ENCODE measurements at regions not wholly inside any gene's neighbourhood (a gene's known extent, or its start where the extent isn't known, plus 50 kb on each side); places are given as distances from the start of the nearest gene placed in this dataset.

DNA sequence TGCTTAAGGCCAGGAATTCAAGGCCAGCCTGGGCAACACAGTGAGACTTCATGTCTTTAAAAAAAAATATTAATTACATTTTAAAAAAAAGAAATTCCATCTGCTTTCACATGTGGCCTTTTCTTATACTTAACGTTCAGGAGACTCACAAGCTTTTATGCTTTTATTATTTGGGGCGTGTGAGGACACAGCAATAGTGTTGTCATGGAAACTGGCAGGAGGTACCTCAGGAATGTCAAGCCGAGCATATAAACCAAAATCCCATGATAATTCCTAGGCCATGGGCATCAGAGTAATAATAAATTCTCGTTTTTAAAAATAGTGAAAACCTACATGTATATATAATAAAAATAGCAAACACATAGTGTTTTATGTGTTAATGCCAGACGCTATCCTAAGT is 89.8 kb downstream of the IYD start:
- FAIRE-seq (no peak), DNase-seq (ENCODE audit: low read depth, low spot score) (no peak)
- TF ChIP-seq EZH2 (IDR thresholded peaks at IDR 0.05; ENCODE audit: low read length) = no peak
- TF ChIP-seq, protein P1, sequence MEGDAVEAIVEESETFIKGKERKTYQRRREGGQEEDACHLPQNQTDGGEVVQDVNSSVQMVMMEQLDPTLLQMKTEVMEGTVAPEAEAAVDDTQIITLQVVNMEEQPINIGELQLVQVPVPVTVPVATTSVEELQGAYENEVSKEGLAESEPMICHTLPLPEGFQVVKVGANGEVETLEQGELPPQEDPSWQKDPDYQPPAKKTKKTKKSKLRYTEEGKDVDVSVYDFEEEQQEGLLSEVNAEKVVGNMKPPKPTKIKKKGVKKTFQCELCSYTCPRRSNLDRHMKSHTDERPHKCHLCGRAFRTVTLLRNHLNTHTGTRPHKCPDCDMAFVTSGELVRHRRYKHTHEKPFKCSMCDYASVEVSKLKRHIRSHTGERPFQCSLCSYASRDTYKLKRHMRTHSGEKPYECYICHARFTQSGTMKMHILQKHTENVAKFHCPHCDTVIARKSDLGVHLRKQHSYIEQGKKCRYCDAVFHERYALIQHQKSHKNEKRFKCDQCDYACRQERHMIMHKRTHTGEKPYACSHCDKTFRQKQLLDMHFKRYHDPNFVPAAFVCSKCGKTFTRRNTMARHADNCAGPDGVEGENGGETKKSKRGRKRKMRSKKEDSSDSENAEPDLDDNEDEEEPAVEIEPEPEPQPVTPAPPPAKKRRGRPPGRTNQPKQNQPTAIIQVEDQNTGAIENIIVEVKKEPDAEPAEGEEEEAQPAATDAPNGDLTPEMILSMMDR (optimal IDR thresholded peaks at IDR 0.05 in 1 of 3, IDR thresholded peaks at IDR 0.05 in 1 of 3, conservative IDR thresholded peaks at IDR 0.05 in 1 of 3; ENCODE audit: extremely low read depth in 1 of 3, insufficient read depth in 2 of 3, low read length in 3 of 3) = no peak
- H3K27ac ChIP-seq (ENCODE audit: control insufficient read depth, insufficient read depth, low read length) = no peak overlapping the region
- no peaks in the 10 kb centered on the region for H3K4me1 ChIP-seq (ENCODE audit: control insufficient read depth, extremely low read depth, insufficient read depth, low read length)
- no peaks in the 10 kb centered on the region for H3K9me3 ChIP-seq (ENCODE audit: control insufficient read depth, low read depth, low read length)
- no peaks in the 10 kb centered on the region for H3K36me3 ChIP-seq (ENCODE audit: control insufficient read depth in 2 of 2, extremely low read depth in 1 of 2, insufficient read depth in 2 of 2, low read length in 2 of 2)
- no peak overlapping the region for H3K9ac ChIP-seq (ENCODE audit: control insufficient read depth, extremely low read depth, insufficient read depth, low read length)
- no peaks in the 10 kb centered on the region for H3K27me3 ChIP-seq (ENCODE audit: control insufficient read depth, extremely low read depth, insufficient read depth, low read length)
- H3K9me1 ChIP-seq (ENCODE audit: control insufficient read depth, extremely low read depth, insufficient read depth, low read length) = no peaks in the 10 kb centered on the region
- H3K79me2 ChIP-seq (ENCODE audit: control insufficient read depth, insufficient read depth, low read length) = no peaks in the 10 kb centered on the region
- no peaks in the 10 kb centered on the region for H4K20me1 ChIP-seq (ENCODE audit: control insufficient read depth, extremely low read depth, insufficient read depth, low read length)
- dilution Hi-C loops (cut with MboI; ENCODE audit: extremely low pct_ligation_motif_present, low sequenced_read_pairs) = no loop called here
- H3K4me3 ChIP-seq (ENCODE audit: control insufficient read depth in 2 of 3, extremely low read depth in 1 of 3, insufficient read depth in 2 of 3, low read depth in 1 of 3, low read length in 3 of 3) = no peak overlapping the region
- H3K4me2 ChIP-seq (ENCODE audit: control insufficient read depth, extremely low read depth, insufficient read depth, low read depth, low read length) = no peak overlapping the region
- no peak overlapping the region for H2AFZ ChIP-seq (ENCODE audit: control insufficient read depth, low read length)

DNA sequence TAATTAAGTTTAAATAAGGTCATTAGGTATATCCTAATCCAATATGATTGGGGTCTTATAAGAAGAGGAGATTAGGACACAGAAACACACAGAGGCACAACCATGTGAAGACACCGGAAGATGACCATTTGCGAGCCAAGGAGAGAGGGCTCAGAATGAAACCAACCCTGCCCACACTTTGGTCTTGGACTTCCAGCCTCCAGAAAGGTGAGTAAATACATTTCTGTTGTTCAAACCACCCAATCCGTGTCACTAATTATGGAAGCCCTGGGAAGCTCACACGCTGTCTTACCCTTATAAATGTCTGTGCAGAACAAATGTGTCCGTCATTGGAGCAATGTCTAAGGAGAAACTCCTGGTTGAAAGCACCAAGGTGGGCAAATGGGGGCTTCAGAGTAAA is 95.0 kb downstream of the IYD start:
- no peaks in the 10 kb centered on the region for H3K9me1 ChIP-seq (ENCODE audit: control insufficient read depth, extremely low read depth, insufficient read depth, low read length)
- H3K4me3 ChIP-seq (ENCODE audit: control insufficient read depth in 2 of 3, extremely low read depth in 1 of 3, insufficient read depth in 2 of 3, low read depth in 1 of 3, low read length in 3 of 3) = no peak overlapping the region
- H4K20me1 ChIP-seq (ENCODE audit: control insufficient read depth, extremely low read depth, insufficient read depth, low read length) = no peaks in the 10 kb centered on the region
- TF ChIP-seq, protein P1 (optimal IDR thresholded peaks at IDR 0.05 in 1 of 3, IDR thresholded peaks at IDR 0.05 in 1 of 3, conservative IDR thresholded peaks at IDR 0.05 in 1 of 3; ENCODE audit: extremely low read depth in 1 of 3, insufficient read depth in 2 of 3, low read length in 3 of 3) = no peak
- FAIRE-seq (no peak), DNase-seq (ENCODE audit: low read depth, low spot score) (no peak)
- dilution Hi-C loops (cut with MboI; ENCODE audit: extremely low pct_ligation_motif_present, low sequenced_read_pairs) = no loop called here
- peaks cover 10% of the 10 kb centered on the region for H3K4me1 ChIP-seq (ENCODE audit: control insufficient read depth, extremely low read depth, insufficient read depth, low read length)
- H3K79me2 ChIP-seq (ENCODE audit: control insufficient read depth, insufficient read depth, low read length) = no peaks in the 10 kb centered on the region
- no peak overlapping the region for H2AFZ ChIP-seq (ENCODE audit: control insufficient read depth, low read length)
- no peak overlapping the region for H3K9ac ChIP-seq (ENCODE audit: control insufficient read depth, extremely low read depth, insufficient read depth, low read length)
- H3K36me3 ChIP-seq (ENCODE audit: control insufficient read depth in 2 of 2, extremely low read depth in 1 of 2, insufficient read depth in 2 of 2, low read length in 2 of 2) = no peaks in the 10 kb centered on the region
- H3K4me2 ChIP-seq (ENCODE audit: control insufficient read depth, extremely low read depth, insufficient read depth, low read depth, low read length) = no peak overlapping the region
- no peaks in the 10 kb centered on the region for H3K9me3 ChIP-seq (ENCODE audit: control insufficient read depth, low read depth, low read length)
- no peak overlapping the region for H3K27ac ChIP-seq (ENCODE audit: control insufficient read depth, insufficient read depth, low read length)
- no peaks in the 10 kb centered on the region for H3K27me3 ChIP-seq (ENCODE audit: control insufficient read depth, extremely low read depth, insufficient read depth, low read length)

Measured in keratinocyte (primary cell).